GM12878 (cell line): ENCODE measurements at regions not wholly inside any gene's neighbourhood (a gene's known extent, or its start where the extent isn't known, plus 50 kb on each side); places are given as distances from the start of the nearest gene placed in this dataset.

ENCODE experiments used
- ATAC-seq: fragments of 200-7000 bp; cut with Tn5 transposase; 3 replicates; pipeline ENCODE4 v1.9.1; 2020; ENCODE audit warnings: mild to moderate bottlenecking, moderate library complexity
- BruUV-seq: library from RNA; stranded (reverse); fragments of 400-500 nt; replicated peaks from 2 replicates; lab custom pipeline; 2021; lab: Mats Ljungman, UMichigan
- CTCF ChIA-PET: fragments of 300-600 bp; sonication (Branson Sonifier 250); formaldehyde crosslinking; extraction: SDS; loops from one replicate; lab custom pipeline; 2021; ENCODE audit warnings: inconsistent platforms; lab: Yijun Ruan, JAX
- POLR2A ChIA-PET: fragments of 350-600 bp; formaldehyde crosslinking; extraction: SDS; loops from one replicate; lab custom pipeline; 2021; ENCODE audit warnings: inconsistent platforms; lab: Charles Lee
- RAD21 ChIA-PET: fragments of 300-600 bp; sonication (Branson Sonifier 250); formaldehyde crosslinking; loops from one replicate; lab custom pipeline; 2023; ENCODE audit warnings: antibody characterized with exemption; ENCODE audit not compliant: unreplicated experiment; lab: Charles Lee
- SMC1A ChIA-PET: fragments of 300-600 bp; sonication (Branson Sonifier 250); formaldehyde crosslinking; loops from one replicate; lab custom pipeline; 2023; ENCODE audit not compliant: unreplicated experiment, uncharacterized antibody; lab: Charles Lee
- DNase-seq: peaks from one replicate; pipeline ENCODE4 v3.0.0-alpha.2; 2011; ENCODE audit warnings: low read depth, low spot score
- FAIRE-seq: peaks from 3 replicates; lab custom pipeline; 2011; peaks lifted over from hg19 to GRCh38; lab: Jason Lieb, UNC
- H2AFZ ChIP-seq: 2 replicates; pipeline ENCODE4 v1.6.0; 2011; ENCODE audit warnings: low read depth, low read length, control low read depth; ENCODE audit not compliant: control insufficient read depth
- H3K27ac ChIP-seq: 2 replicates; pipeline ENCODE4 v1.5.1; 2011; ENCODE audit warnings: control low read depth; ENCODE audit not compliant: control insufficient read depth, insufficient read depth
- H3K27me3 ChIP-seq, 2 experiments: replicated peaks in 1 of 2; 2 replicates each; pipeline versions ENCODE4 v1.6.0 to v1.6.1; 2011; ENCODE audit warnings: low read length in 1 of 2; ENCODE audit not compliant: control insufficient read depth in 2 of 2, insufficient read depth in 2 of 2
- H3K36me3 ChIP-seq, 2 experiments: 2 replicates each; pipeline ENCODE4 v1.5.1; 2011; ENCODE audit warnings: low read length in 1 of 2; ENCODE audit not compliant: control insufficient read depth in 2 of 2, insufficient read depth in 2 of 2
- H3K4me1 ChIP-seq: 2 replicates; pipeline ENCODE4 v1.6.1; 2011; ENCODE audit warnings: mild to moderate bottlenecking, low read length, moderate library complexity, mixed read lengths; ENCODE audit not compliant: control insufficient read depth, insufficient read depth
- H3K4me2 ChIP-seq: 2 replicates; pipeline ENCODE4 v1.6.0; 2011; ENCODE audit warnings: control low read depth; ENCODE audit not compliant: control insufficient read depth, insufficient read depth
- H3K4me3 ChIP-seq: fragments of 200-600 bp; sonication (generic); 2 replicates; pipeline ENCODE4 v1.5.1; 2016
- H3K79me2 ChIP-seq: 2 replicates; pipeline ENCODE4 v1.6.0; 2011; ENCODE audit warnings: low read length; ENCODE audit not compliant: control insufficient read depth, insufficient read depth
- H3K9ac ChIP-seq: 2 replicates; pipeline ENCODE4 v1.8.0; 2011; ENCODE audit warnings: low read length, control low read depth, mixed read lengths; ENCODE audit not compliant: control insufficient read depth, insufficient read depth
- H3K9me3 ChIP-seq: replicated peaks from 3 replicates; pipeline ENCODE4 v1.5.1; 2011; ENCODE audit warnings: mild to moderate bottlenecking, low read length; ENCODE audit not compliant: control insufficient read depth, insufficient read depth
- H4K20me1 ChIP-seq: 2 replicates; pipeline ENCODE4 v1.6.0; 2011; ENCODE audit not compliant: control insufficient read depth, insufficient read depth
- BRCA1 ChIP-seq: IDR thresholded peaks from 2 replicates; pipeline ENCODE4 v1.6.1; 2011; ENCODE audit warnings: low read depth, low read length, improper control_type of control experiment
- CHD4 ChIP-seq: fragments of 200-600 bp; sonication (generic); IDR thresholded peaks from 2 replicates; pipeline ENCODE4 v1.6.1; 2016; ENCODE audit warnings: mild to moderate bottlenecking
- E2F4 ChIP-seq: IDR thresholded peaks from 2 replicates; pipeline ENCODE4 v1.6.1; 2012; ENCODE audit warnings: low read depth, low read length, improper control_type of control experiment
- EZH2 ChIP-seq: IDR thresholded peaks from 2 replicates; pipeline ENCODE4 v1.6.1; 2012; ENCODE audit warnings: low read depth, mild to moderate bottlenecking, control low read depth, inconsistent platforms, low read length, borderline replicate concordance; ENCODE audit not compliant: control insufficient read depth
- HCFC1 ChIP-seq: fragments of 150-350 bp; IDR thresholded peaks from 2 replicates; pipeline ENCODE4 v1.6.1; 2014; ENCODE audit warnings: low read length
- MLLT1 ChIP-seq: fragments of 450-650 bp; IDR thresholded peaks from 2 replicates; pipeline ENCODE4 v1.6.1; 2016; ENCODE audit warnings: mild to moderate bottlenecking
- NFXL1 ChIP-seq: fragments of 450-650 bp; IDR thresholded peaks from 2 replicates; pipeline ENCODE4 v1.6.1; 2017; ENCODE audit warnings: antibody characterized with exemption, mild to moderate bottlenecking, borderline replicate concordance
- NKRF ChIP-seq: fragments of 450-650 bp; conservative IDR thresholded peaks from 2 replicates; pipeline ENCODE4 v1.6.1; 2017; ENCODE audit warnings: mild to moderate bottlenecking, moderate library complexity
- TBL1XR1 ChIP-seq: IDR thresholded peaks from 2 replicates; pipeline ENCODE4 v1.6.1; 2012; ENCODE audit warnings: low read depth, low read length, improper control_type of control experiment
- USF2 ChIP-seq: IDR thresholded peaks from 2 replicates; pipeline ENCODE4 v1.6.1; 2011; ENCODE audit warnings: low read depth, low read length, improper control_type of control experiment, borderline replicate concordance
- ZNF592 ChIP-seq: fragments of 450-650 bp; IDR thresholded peaks from 2 replicates; pipeline ENCODE4 v1.6.1; 2017; ENCODE audit warnings: mild to moderate bottlenecking, moderate library complexity
- ZZZ3 ChIP-seq: IDR thresholded peaks from 2 replicates; pipeline ENCODE4 v1.6.1; 2011; ENCODE audit warnings: low read depth; ENCODE audit not compliant: control insufficient read depth, insufficient read length
- WGBS: methylation state at CpG from one replicate; pipeline ENCODE4 v1.1.6; 2016; ENCODE audit warnings: low lambda C conversion rate; ENCODE audit not compliant: insufficient replicate concordance, insufficient coverage; ENCODE audit errors: missing lambda C conversion rate; 5-methylcytosine and 5-hydroxymethylcytosine counted together
- in situ Hi-C: fragments of 300-500 bp; cut with MboI; formaldehyde crosslinking; loops from 9 replicates; pipeline ENCODE4 v1.14.3; 2018; ENCODE audit warnings: mixed read lengths
- intact Hi-C: fragments of 100-400 bp; cut with micrococcal nuclease; formaldehyde crosslinking; loops from one replicate; pipeline ENCODE4 v1.14.2; 2022; ENCODE audit not compliant: unreplicated experiment

GRCh38 chr6:154614641-154615040, 104.2 kb upstream of the CNKSR3 start:
- H3K36me3 ChIP-seq: no peaks in the 10 kb centered on the region
- CTCF ChIA-PET: interaction anchor here (0.5 kb wide), 1 partner anchor 510 kb away, joined by 3 read pairs; no protein-coding TSS in a partner anchor
- TF ChIP-seq EZH2 (no peak), E2F4 (no peak), USF2 (no peak), BRCA1 (no peak), CHD4 (no peak), NKRF (no peak), ZZZ3 (no peak), TBL1XR1 (no peak), ZNF592 (no peak), MLLT1 (no peak), HCFC1 (no peak), NFXL1 (no peak)
- TF ChIP-seq, all 136 proteins: peak for 0
- ATAC-seq: no peak
- no peak for FAIRE-seq
- Histone ChIP-seq H3K4me2 (no peak overlapping the region), H3K79me2 (no peaks in the 10 kb centered on the region), H3K27me3 (no peaks in the 10 kb centered on the region), H3K4me3 (no peak overlapping the region), H3K9me3 (no peaks in the 10 kb centered on the region; the same call in 2 of the 3 replicates), H3K4me1 (no peaks in the 10 kb centered on the region), H2AFZ (no peak overlapping the region), H3K27ac (no peak overlapping the region), H4K20me1 (no peaks in the 10 kb centered on the region), H3K9ac (no peak overlapping the region)
- RAD21 ChIA-PET: no interaction called here
- intact Hi-C loops: no loop called here
- SMC1A ChIA-PET: interaction anchor here (0.9 kb wide), 1 partner anchor 16 kb away, joined by 3 read pairs; no protein-coding TSS in a partner anchor
- DNase-seq: no peak
- POLR2A ChIA-PET: no interaction called here
- 50% methylated on average over 4 of the region's 4 CpGs for WGBS
- in situ Hi-C loops: no loop called here
- BruUV-seq: no TSS peak
